NCI-H128 (cell line): ENCODE measurements at regions not wholly inside any gene's neighbourhood (a gene's known extent, or its start where the extent isn't known, plus 50 kb on each side); places are given as distances from the start of the nearest gene placed in this dataset.
"Not testable (repeated sequence)": the region's sequence is repeated elsewhere in the genome, so short reads cannot be mapped to it uniquely, and the experiment has no call there.

Experiments used
- DNase-seq: peaks from one replicate; lab custom pipeline; 2025; ENCODE audit not compliant: unreplicated experiment; lab: John Stamatoyannopoulos, UW

DNA sequence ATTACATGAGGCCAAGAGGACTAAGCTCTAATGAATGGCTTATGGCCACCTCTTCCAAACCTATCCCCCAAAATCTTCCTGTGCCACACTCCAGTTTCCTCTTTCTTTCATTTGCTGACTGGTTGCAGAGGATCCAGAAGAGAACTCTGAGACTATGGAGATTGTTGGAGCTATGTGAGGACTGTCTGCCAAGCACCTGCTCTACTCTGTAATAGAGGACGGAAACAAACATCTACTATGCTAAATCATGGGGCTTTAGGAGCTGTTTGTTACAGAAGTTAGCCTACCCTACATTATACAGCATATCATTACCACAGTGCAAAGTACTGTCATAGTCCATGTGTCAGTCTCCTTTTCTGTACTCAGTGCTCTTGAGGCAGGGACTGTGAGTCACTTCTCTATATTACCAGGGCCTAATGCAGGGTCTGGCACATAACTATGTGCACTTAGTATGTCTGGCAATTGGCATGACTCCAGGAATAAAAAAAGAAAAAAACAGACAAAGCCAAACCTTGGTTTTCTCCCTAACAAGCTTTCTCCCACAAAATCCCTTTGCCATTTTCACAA lies 95.1 kb downstream of the RPAP3 start:
- DNase-seq: no peak

- no peak for DNase-seq
These were observed 96.0 kb downstream of the RPAP3 start for GRCh38 chr12:47609806-47610205.

DNA sequence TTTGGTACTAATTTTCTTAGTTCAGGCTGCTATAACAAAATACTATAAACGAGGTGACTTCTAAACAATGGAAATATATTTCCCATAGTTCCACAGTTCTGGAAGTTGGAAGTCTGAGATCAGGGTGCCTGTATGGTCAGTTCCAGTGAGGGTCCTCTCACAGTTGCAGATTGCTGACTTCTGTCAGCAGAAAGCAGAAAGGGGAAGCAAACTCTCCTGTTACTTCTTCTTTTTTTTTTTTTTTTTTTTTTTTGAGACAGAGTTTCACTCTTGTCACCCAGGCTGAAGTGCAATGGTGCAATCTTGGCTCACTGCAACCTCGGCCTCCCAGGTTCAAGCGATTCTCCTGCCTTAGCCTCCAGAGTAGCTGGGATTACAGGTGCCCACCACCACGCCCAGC lies 97.2 kb downstream of the RPAP3 start:
- not testable (repeated sequence) for DNase-seq

- no peak for DNase-seq
These were observed 101.5 kb downstream of the RPAP3 start for GRCh38 chr12:47604221-47604873.

DNA sequence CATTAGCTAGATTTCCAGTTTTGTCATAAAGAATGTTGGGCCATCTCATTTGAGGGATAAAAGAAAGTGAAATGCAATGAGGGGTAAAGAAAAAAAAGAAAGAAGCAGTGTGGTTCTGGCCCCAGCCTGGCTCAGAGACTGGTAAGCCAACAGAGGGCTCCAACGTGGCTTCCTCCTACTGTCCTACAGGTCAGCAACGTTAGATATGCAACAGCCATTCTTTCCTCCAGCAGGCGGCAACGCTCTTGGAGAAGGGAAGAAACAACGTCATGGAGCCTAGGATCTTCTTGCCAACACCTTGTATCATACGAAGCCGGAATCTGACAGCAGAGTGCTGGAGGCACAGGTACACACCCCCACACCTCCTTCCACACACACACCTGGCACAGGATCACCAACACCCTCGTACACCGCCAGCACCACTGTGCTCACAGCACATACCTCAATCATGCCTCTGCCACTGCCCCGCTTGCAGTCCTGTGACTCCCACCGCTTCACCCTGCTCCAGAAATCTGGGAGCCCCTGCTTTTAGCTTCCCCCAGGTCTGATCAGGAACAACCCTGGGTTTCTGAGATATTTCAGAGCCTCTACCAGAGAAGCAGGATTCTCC lies 102.8 kb downstream of the RPAP3 start:
- no peak for DNase-seq

DNA sequence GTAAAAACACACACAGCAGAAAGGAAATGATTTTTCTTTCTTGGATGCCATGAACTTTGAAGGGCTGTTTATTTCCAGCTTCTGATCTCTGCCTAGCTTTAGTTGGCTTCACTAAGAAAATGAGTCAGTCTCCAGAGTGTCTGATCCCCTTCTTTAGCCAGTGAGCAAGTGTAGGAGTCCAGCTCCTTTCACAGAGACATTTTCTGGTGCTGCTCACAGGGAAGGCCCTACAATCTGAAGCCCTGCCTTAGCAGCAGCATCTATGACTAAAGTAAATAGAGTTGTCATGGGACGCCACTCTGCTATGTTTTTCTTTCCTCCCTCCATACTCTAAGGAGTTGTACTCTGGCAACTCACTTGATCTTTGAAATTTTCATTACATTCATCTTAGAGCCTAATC lies 103.5 kb downstream of the RPAP3 start:
- DNase-seq: no peak

DNA sequence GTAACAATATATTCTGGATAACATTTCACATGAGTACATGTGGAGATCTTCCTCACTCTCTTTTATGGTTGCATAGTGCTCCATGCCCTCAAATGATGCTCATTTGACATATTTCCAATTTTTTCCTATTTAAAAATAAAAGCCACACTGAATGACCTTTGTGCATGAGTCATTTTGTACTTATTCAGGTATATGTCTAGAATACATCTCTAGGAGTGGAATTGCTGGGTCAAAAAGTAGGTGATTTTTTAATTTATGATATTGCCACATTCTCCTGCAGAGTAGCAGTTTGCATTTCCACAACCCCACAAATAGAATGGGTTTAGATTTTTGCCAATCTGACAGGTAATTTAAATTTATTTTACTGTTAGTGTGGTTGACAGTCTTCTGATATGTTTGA lies 104.8 kb downstream of the RPAP3 start:
- DNase-seq: no peak

DNA sequence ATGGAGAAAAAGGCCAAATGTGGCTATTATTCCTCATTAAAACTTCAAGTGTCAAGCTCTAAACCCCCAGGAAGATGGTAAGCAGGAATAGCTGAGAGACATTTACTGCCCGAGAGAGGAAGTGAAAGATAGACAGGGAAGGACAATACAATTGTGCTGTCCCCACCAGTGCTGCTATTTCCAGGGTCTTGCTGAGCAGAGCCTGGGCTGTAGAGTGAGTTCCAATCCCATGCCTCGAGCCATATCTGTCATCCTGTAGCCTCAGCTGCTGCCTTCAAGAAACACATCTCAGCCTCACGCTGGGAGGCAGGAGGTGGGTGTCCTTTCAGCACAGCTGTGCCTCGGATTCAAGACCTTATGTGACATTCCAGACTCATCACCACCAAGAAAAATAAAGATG lies 114.0 kb downstream of the RPAP3 start:
- no peak for DNase-seq

DNA sequence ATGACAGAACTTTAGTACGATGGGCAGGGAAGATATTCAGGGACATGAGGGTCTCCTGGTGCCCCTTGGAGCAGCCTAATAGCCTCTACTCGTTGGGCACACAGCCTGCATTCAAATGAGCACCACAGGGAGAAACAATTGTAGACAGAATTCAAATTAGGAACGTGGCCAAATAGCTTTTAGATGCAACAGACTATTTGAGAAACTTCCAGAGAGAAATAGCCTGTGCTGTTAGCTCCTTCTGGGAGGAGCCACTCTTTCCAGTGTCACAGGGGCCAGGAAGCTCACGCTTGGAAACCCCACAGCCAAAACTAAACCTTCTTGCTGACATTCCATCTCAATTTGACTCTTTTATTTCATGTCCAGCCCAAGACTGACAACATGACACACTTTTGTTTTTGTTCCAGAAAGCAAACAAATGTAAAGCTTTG lies 114.5 kb downstream of the RPAP3 start:
- DNase-seq: no peak

DNA sequence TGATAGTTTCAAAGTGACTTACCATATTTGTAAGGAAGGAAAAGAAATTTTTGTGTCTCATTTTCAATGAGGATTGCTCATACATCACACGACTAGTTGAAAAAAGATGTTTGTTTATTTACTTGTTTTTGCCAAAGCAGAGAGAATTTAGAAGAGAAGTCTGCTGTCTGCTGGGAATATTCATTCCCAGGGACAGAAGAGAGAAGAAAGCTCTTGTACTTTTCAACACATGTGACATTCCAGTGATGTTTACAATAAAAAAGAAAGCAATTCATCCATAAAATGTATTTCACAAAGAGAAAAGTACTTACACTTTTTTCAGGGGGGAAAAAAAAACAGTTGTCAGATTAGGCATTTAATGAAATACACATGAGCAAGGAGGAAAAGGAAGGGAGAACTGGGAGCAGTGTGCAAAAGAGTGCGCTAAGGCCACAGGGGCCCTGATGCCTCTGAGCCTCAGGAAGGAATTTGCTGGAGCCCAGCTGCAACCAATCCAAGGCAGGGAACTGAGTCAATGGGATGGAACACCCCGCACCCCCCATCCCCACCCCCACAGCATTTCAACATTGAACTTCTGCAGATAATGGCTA lies 115.0 kb downstream of the RPAP3 start:
- DNase-seq: no peak

- no peak for DNase-seq
These were observed 118.7 kb downstream of the RPAP3 start for GRCh38 chr12:47586952-47587669.

DNA sequence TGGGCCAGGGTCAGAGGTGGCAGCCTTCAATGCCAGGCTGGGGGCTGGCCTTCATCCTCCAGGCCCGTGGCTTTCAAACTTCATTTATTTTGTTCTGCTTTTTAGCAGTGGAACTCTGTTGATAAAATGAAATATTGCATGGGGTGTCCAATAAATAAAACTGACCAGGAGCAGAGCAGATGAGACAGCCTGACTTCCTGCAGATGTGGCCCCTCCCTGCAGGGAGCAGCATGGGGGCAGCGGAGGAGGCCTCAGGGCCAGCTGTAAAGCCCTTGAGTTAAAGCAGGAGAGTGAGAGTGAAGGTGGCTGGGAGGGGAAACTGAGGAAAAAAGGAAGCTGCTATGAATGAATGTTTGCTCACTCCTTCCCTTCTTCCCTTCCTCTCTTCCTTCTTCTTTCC lies 120.3 kb downstream of the RPAP3 start:
- no peak for DNase-seq

GRCh38 chr12:47578836-47579235 lies 127.0 kb downstream of the RPAP3 start:
- DNase-seq: no peak

DNA sequence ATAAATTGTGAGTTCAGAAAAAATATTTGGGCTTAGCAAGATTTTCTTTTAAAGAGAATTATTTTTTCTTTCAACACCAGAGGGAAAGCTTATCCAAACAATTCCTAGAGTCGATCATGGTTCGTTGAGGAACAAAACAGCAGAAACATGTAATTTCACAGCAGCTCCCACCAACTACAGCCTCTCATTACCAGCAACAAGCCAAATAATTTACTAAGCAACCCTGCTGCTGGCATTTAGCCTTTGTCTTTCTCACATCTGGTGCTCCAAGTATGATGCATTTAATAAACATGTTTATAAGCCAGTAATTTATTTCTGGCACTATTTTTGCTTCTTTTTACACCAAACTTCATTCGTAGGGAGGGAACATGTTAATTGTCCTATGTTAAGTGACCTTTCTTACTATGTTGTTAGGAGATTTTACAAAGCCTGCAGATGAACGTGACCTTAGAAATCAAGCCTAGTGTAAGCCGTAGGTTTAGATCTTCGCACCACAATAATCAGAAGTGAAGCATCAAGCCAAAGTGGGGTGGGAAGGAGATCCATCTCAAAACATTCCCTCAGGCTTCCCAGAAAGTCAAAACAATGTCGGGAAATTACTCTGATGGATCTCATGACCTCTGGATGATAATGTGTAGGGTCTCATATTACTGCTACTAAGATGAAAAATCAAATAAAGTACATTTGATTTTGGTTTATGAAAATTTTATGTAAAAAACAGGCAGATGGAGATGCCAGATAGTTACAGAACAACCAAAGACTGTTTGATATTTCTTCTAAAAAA lies 128.4 kb downstream of the RPAP3 start:
- DNase-seq: no peak

DNA sequence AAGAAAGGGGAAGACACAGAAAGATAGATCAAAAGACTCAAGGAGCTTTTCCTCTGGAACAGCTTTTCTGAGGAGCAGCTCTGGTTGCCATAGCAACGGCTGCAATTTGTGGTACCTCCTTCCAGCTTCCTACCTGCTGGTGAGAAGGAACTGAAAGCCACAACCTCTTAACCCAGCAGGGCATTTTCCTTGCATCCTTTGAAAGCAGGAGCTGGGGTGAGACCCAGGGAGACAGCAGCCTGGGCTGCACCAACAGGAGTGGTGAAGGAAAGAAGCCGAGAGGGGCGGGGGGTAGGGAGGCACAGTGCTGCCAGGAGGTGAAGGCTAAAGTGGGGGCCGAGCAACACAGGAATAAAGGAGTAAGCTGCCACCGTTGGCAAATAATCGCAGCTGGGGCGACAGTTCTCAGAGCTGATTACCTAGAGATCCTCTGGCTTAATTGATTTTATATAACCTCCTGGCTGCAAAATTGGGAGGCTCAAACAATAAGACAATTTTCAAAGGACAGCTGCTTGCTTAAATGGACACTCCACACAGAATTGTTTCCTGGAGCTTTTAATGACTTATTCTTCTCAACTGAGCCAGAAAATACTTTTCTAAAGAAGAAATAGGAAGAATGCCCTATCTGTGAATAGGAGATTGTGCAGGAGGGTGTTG lies 129.4 kb downstream of the RPAP3 start:
- peak; percentile 7 for DNase-seq

DNA sequence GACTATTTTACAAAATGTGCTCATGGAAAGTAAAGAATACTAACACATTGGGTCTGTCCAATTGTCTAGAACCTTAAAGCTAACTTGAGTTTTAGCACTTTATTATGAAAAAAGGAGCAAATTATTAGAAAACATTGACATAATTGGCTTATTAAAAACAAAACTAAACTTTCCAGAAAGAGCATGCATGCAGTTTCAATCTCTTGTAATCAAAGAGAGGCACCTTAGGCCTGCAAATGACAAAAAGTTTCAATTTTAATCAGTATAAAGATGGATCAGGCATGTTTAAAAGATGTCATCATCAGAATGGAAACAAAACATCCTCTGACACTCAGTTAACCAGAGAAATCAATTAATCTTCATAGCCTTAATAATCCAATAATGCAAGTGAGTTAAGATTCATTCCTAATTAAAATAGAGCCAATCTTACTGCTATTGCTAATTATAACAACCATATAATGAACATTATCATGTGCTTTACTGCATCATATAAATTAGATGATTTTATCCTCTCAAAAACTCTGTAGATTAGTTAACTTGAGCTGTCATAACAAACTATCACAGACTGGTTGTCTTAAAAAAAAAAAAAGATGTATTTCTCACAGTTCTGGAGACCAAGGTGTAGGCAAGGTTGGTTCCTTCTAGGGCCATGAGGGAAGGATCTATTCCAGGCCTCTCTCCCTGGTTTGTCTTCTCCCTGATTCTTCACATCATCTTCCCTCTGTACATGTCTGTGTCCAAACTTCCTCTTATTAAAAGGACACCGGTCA lies 131.4 kb downstream of the RPAP3 start:
- DNase-seq: no peak

GRCh38 chr12:47573146-47573659 lies 132.6 kb downstream of the RPAP3 start:
- DNase-seq: no peak

GRCh38 chr12:47570151-47570550 lies 135.7 kb downstream of the RPAP3 start:
- no peak for DNase-seq

DNA sequence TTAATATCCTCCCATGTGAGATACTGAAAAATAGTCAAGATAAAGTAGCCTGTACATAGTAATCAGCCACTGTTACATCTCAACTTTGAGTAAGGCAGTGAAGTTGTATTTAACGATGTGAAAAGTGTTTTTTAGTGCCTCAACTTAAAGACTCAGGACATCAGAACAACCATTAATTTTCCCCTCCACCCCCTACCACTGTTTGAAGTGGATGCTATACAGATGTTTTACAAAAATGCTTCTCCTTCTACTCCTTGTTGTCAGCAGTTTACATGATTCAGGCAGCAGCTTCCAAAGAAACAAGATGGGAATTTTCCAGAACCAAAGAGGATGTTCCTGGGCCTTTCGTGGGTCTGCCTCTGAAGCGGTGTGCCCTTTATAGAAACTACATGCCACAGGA lies 143.6 kb downstream of the RPAP3 start:
- DNase-seq: no peak
